Putamen (tissue), 1 donor: ENCODE measurements at regions not wholly inside any gene's neighbourhood (a gene's known extent, or its start where the extent isn't known, plus 50 kb on each side); places are given as distances from the start of the nearest gene placed in this dataset.
A peak's percentile ranks its signal among the peaks of the same experiment; 100 is the strongest.

Experiments used
- DNase-seq: peaks from one replicate; pipeline ENCODE4 v3.0.0-alpha.2; 2016; ENCODE audit warnings: low spot score

DNA sequence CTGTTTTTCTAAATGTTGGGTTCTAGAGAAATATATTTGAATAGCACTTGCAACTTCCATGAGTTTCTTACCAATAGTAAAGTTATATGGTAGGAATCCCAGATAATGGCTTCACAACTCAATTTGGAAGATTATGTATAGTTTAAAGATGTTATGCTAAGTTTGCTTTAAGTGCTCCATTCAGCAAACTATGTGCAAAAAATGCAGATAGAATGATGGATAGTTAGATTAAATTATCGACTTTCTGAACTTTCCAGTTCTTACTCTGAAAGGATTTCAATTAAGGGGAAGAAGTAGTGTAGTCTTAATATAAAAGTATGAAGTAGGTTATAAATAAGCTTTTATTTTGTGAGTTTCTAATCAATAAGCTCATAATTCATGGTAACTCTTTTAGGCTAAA, 60.7 kb upstream of the NFKB1 start:
- no peak for DNase-seq

- no peak for DNase-seq
These were observed 58.9 kb upstream of the NFKB1 start for GRCh38 chr4:102441978-102442911.

DNA sequence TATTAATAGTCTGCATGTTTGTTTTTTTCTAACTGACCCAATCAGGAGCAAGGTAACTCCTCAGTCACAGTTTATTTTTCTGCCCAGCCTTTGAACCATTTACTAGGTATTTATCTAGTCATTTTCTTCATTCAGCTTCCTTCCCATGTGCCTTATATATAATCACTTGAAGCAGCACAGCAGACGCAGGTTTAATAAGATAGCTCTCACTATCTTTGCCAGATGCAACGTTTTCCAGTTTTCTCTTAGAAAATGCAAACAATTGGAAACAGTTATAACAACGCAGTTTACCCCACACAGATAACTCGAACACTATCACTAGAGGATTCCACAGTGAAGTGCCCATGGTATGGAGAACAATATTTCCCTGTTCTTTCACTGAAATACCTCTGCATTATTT, 56.4 kb upstream of the NFKB1 start:
- no peak for DNase-seq

GRCh38 chr4:102445213-102445612, 55.9 kb upstream of the NFKB1 start:
- no peak for DNase-seq

DNA sequence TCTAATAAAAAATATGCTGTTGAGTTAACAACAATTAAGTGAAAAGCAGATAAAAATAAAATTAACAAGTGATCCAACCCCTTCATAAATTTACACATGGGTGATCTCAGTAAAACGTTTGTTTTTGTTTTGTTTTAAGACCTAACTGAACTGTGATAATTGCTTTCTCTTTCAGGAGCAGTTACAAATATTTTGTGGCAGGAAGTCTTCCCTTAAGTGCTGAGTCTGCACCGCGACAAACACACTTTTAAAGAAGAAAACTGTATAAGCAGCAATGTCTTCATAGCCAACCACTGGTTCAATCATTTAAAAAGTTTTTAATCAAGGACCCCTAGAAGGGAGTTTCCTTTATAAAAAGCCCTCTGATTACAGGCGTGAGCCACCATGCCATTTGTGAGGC, 53.7 kb upstream of the NFKB1 start:
- DNase-seq: no peak

DNA sequence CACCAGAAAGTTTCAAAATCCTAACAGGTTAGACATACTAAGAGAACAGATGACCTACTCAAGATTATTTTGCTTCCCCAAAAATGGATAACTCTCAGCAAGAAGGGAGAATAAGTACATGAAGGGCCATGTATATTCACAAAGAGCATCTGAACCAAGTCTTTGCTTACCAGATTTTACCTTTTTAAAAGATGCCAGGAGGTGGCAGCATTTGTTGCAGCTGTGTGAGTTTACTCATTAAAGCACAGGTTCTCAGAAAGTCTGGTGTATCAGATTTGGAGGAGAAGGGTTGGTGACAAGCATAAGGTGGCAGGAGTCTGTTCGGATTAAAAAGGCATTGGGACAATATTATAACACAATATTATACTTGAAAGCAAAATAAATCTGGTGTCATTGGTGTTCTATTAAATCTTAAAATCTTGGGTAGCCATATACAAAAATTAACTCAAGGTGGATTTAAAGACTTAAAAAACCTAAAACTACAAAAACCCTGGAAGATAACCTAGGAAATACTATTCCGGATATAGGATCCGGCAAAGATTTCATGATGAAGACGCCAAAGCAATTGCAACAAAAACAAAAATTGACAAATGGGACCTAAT, 51.3 kb upstream of the NFKB1 start:
- DNase-seq: peak; percentile 49

- DNase-seq: no peak
These were observed 49.9 kb upstream of the NFKB1 start for GRCh38 chr4:102451266-102451665.
